NCI-H1436 treated with DMSO at 0.1 percent for 48 hours (cell line): ENCODE measurements at regions not wholly inside any gene's neighbourhood (a gene's known extent, or its start where the extent isn't known, plus 50 kb on each side); places are given as distances from the start of the nearest gene placed in this dataset.
"Not testable (repeated sequence)": the region's sequence is repeated elsewhere in the genome, so short reads cannot be mapped to it uniquely, and the experiment has no call there.

Experiments used
- DNase-seq: peaks from one replicate; lab custom pipeline; 2025; lab: John Stamatoyannopoulos, UW

DNA sequence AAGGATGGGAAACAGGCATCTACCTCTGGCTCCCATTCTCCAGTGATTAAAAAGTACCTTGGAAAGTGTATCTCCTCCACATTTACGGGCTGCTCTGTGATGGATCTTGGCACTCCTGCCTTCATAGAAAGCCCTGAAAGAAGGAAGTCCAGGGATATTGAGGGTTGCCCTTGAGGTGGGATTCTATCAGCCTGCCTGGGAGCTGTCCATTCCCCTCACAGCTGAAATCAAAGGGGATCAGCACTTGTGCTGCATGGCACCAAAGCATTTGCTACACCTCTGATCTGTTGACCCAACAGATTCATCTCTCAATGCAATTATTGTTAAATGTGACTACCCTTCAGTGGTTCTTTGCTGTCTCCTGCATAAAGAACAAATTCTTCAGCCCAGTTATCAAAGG lies 442.0 kb upstream of the RUNX1 start:
- DNase-seq: no peak

DNA sequence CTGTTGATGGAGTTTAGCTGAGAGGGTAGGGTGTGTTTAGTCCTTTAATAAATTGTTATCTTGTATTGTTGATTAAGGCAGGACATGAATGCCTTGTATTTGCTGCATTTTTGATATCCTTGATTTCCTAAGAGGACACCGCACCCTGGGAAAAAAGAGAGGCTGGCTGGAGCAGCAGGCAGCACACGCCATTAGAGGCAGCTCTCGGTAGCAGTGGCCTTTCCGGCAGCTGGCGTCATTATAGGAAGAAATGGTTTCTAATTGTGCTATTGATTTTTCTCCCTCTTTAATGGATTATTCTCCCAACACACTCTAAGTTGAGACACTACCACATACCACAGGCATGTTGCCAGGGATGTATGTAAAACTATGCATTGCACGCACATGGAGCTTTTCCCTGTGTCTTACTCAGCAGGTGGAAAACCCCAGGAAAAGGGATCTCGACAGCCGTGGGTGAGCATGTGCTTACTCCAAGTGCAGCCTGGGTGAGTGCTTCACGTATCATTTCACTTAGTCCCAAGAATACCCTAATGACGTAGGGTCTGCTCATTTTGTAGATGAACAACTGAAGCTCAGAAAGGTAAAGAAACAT lies 440.4 kb upstream of the RUNX1 start:
- DNase-seq: no peak

DNA sequence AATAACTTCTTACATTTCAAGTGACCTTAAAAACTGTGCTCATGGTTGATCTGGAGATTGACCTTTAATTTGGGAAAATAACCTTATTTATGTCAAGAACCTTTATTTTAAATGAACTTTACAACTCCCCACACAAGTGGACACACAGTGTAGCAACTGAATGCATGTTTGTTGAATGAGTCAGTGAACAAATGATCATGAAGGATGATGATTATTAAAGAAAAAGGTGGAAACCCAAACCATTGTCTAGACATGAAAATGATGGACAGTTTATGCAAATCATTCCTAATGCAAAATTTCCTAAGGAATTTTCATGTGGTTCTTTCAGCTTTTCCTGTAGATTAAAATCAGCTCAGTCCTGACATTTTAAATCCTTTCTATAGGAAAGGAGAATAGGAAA lies 439.8 kb upstream of the RUNX1 start:
- DNase-seq: no peak

DNA sequence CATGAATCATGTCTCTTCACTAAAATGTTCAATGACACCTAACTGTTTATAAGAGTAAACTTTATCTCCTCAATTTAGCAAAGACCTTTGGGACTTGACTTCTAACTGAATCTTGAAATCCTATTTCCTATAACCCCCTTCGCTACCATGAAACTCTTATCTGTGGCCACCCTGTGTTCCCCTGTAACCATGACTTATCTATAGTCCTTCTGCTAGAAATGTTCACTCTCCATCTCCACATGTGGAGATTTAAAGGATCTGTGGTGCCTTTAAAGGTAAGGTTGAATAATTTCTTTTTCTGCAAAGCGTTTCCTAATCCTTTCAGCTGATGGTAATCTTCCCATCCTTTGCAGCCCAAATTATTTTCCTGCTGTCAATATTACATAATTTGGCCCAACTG lies 436.3 kb upstream of the RUNX1 start:
- DNase-seq: no peak

DNA sequence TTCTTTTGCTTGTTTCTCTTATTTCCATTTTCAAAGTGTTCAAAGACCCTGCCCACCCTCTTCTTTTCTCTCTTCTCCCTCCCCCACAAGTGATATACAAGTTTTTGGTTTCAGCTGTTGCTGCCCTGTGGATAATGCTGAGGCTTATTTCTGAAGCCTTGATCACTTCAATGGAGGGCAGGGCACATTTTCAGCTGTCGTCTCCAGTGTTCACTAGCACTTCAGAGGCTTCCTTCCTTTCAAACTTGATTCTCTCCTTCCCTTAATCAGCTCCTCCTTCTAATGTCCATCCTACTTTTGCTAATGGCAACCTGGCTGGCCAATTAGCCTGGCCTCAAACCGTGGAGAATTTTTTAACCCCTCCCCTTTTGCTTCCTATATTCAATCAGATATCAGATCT lies 435.7 kb upstream of the RUNX1 start:
- DNase-seq: no peak

DNA sequence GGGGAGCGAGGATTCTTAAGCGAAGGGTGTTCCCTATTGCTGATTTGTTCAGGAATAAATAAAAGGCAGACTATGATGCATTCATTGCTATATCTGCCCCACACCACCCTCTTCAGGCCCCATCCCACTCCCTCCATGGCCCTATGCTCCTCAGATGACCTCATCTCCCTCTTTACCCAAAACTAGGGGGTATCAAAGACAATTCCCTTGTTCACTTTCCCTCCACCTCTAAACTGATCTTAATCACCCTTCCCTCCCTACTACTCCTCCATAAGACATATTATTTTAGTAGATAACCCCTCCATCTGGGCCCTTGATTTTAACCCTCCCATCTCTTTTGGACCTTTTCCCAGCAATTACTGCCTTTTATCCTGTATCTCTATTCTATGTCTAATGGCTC lies 434.9 kb upstream of the RUNX1 start:
- no peak for DNase-seq

DNA sequence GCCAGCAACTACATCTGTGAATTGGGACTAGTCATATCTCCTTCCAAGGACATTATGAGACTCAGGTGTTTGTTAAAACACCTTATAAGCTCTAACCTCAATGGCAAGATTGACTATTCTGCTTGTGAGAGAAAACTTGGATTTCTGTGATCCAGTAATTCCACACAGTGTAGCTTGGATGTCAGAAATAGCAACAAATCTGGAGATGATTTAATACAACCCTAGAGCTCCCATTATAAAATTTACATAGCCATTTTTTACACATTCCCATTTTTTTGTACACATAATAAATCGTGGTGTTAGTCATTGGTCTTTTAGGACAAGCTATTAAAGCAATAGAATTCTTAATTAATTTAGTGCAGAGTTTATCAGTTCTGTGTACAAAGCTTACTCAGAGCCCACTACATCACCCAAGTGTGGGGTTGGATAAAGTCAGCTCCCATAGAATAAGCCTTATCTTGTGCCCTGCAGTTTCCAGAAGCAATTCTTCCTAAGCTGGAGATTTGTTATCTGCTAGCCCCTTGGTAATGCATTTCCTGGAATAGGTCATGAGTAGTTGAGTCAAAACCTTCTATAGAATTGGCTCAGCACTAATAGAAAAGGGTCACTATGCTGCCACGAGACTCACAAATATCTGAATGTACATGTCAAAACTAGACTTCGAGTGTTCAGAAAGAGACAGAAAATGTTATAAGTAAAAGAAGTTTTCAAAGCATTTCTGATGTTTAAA lies 434.0 kb upstream of the RUNX1 start:
- DNase-seq: no peak

DNA sequence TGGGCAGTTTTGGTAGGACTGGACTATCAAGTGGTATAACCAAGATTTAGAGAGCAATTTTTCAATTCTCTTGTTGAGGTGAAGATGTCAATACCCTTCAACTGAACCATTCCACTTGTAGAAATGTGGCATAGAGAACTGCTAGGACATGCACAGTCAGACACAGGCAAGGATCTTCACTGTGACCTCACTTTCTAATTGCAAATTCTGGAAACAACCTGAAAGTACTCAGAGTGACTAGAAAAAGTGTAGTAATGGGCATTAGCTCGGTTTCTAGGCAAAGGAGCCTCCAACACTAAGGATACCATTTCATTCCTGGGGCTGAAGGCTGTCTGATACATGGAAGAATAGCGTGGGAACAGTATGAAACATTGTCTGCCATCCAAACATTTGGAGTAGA lies 433.0 kb upstream of the RUNX1 start:
- DNase-seq: no peak

DNA sequence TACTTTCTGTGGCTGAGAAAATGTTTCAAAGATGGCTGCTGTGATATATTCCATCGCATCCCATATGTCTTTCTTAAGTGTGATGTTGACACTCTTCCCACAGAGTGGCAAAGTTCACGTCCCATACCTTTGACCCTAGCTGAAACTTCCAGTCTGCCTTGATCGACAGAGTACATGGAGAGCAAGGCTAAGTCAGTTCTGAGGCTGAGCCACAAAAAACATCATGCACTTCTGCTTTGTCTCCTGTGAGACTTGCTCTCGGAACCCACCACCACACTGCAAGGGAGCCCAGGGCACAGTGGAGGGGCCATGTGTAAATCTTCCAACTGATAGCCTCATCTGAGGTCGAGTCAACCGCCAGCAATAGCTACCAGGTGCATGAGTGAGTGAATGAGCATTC lies 431.9 kb upstream of the RUNX1 start:
- no peak for DNase-seq

DNA sequence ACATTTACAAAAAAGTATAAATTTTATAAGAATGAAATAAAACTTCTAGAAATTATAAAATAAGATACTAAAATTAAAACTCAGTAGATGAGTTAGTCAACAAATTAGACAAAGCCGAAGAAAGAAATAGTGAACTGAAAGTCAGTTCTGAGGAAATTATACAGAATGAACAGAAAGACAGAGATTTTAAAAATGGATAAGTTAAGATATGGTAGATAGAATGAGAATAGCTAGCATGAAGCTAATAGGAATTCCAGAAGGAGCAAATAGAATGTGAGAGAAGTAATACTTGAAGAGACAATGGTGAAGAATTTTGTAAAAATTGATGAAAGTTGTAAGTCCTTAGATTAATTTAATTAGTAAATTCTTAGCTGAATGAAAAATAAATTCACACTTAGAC lies 430.4 kb upstream of the RUNX1 start:
- DNase-seq: no peak

DNA sequence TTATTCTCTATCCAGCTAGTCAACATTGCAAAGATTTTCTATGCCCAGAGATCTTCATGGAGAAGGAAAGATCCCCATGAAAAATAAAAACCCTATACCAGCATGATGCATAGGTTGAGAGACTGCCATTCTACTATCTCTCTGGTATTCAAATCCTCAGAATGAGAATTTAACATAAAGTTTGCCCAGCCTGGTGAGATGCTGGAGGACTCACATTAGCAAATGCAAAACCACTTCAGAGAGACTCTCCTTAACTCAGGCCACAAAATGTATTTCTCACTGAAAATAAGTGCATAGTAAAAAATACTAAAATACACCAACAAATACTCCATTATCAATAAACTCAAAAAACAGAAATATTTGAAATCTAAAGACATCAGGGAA lies 430.0 kb upstream of the RUNX1 start:
- no peak for DNase-seq

DNA sequence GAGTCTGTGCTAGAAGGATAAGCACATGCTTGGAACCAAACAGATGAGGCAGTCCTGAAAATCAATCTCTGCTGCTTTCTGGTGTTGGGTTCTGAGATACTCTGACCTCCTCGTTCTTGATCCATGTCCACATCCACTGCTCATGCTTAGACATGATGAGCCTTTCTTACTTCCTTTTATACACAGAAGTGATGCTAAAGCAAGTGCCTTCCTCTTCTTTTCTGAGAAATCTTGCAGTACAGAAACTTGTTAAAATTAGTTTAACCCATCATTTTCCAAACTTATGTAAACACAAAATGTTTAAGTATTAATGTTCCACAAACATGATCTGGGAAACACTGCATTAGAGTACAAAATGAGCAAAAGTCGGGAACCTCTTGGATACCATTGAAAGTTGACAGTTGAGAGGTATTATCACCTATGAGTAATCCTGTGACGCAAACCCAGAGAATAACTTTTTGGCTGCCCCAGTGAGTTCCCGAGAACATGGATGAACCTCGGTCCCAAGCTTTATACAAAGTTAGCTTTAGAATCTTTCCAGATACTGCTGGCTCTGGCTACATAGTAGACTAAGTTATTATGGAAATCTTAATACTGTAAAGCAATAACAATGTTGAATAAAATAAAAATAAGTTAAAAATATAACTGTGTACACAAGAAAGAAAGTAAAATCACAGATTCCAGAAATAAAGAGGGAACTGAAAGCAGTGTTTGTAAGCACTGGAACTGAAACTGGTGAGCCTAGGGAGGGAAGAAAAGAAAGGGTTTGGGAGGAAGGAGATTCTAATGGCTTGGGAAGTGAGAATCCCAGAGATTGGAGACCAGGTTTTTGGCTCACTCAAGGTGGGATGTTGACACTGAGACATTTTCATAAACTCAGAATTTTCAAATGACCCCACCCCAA lies 429.3 kb upstream of the RUNX1 start:
- DNase-seq: no peak

DNA sequence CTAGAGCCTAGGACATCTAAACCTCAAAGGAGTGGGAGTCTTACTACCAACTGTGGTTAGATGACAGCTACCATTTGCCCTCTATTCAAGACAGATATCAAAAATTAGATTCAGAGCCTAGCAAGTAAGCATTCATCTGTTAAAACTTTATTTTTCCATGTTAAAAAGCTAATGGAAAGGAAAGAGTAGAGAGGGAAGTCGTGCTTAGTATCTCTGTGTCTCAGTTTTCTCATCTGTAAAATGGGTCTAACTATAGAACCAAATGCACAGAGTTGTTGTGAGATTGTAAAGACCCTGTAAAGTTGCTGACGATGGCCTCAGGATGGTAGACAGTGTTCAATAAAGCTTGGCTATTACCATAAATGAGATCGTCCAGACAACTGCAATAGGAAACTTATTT lies 428.5 kb upstream of the RUNX1 start:
- DNase-seq: no peak

DNA sequence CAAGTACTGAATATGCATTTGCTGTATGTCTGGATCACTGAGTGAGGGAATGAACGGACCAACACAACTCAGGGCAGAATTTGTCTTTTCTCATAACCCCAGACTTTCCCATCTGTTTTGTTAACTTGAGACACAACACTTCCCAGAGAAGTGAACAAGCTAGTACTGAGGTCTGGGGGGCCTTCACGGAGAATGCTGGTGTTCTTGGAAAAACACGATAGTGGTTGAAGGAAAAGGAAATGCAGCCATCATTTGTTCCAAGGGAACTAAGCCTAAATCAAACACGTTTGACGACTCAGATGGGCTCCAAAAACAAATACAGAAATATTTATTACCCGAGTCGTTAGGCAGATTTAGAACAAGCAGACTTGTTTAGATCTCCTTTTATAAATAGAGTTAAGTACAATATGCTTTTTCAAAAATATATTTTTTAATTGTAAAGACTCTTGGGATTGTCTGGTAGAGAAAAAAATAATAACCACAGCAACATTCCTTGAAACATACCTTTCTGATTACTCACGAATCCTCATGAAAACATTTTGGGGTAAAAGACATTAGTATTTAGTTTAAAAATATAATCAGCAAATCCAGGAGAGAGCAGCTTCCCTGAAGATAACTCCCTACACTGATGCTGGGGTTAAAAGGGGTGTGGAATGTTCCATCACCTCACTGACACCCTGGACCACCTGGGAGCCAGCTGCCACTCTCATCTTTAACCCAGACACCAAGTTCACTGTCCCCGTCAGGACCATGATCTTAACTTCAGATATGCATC lies 427.7 kb upstream of the RUNX1 start:
- no peak for DNase-seq

DNA sequence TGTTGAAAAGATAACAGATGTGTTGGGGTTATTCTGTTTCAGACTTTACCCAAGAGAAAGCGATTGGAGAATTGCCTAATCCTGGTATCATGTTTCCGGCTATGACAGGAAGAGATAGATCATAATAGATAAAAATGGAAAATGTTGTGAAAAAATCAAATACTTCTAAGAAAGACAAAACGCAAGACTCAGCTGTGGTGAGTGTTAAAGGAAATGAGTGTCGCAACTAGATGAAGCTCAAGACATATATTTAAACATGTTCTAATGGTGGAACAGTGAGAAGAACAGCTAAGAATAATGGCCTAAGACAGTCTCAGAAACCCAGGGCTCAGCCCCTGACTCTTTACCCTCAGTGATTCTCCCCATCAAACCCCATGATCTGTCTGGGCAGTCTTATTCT lies 426.7 kb upstream of the RUNX1 start:
- no peak for DNase-seq

DNA sequence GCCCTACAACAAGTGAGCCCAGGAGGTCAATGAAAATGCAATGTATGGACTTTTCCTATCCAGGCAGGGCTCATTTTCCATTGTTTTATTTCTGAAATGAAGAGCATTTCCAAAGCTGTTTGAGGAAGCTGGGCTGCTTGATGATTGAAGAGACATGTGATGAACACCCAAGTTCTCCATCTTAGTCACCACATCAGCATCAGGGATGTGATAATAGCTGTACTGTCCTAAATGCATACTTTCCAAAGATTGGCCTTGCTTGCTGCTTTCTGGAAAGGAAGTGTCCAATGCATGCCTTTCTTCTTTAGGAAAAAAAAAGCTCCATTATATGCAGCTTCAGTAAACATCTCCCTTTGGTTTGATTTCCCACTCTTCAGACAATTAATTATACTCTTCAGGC lies 425.9 kb upstream of the RUNX1 start:
- DNase-seq: no peak

DNA sequence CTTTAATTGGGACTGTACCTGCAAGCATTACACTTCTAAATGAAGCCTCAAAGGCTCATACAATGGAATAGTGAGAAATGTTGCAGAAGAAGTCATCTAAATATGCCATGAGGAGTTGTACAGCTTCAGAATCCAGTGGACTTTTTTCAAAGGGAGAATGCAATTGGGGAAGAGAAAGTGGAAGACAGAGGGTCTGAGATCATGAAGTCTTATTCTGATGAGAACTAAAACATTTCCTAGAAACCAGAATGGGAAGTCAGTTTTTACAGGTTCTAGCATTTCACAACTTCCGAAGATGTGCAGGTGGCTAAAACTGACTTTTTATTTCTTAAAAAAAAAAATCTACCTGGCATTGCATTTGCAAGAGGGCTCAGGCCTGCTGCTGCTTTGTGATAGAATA lies 424.4 kb upstream of the RUNX1 start:
- no peak for DNase-seq

DNA sequence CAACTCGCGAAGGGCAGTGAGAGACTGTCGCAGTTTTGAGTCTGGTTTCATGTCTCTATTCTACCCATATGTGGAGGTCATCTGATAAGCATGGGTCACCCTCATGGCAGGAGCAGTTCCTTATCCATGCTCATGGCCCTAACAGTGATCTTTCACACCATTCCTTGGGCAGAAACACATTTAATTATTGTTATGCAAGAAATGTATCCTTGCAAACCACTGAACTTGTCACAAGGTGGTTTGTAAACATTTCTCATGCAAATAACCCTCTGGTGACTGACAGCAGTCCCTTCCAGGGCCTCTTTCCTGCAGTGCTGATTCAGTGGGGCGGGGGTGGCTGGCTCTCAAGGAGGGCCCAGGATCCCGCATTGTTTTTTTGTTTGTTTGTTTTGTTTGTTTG lies 421.4 kb upstream of the RUNX1 start:
- no peak for DNase-seq

DNA sequence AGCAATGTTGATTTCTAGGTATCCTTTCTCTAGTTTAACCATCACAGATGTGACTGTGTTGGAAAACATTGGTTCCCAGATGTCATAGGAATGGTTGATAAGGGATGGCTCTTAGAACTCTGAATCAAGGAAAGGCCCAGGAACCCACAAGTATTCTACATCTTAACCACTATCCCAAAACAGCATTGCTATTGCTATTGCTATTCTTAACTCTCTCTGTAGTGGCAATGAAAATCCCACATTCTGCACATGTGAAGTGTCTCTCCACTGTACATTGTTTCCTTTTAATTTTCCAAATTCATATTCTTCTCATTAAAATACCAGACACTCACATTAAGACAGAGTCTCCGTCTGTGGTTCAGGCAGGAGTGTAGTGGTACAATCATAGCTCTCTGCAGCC lies 420.4 kb upstream of the RUNX1 start:
- no peak for DNase-seq

DNA sequence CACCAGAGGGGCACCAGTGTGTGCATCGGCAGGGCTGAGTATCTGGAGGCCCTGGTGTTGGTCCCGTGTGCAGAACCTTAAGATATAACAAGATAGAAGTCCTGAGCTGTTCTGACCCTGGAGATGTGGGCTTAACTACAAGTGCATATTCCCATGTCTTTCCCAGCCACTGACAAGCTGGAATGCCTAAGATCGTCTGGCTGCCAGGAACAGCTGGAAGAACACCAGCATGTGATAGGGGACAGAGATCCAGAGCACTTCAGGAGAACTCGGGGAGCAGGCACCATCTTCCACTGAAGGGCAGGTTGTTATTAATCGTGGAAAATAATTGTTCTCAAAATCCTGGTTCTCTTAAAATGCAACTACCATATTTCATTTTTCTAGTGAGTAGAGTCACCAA lies 419.9 kb upstream of the RUNX1 start:
- no peak for DNase-seq

DNA sequence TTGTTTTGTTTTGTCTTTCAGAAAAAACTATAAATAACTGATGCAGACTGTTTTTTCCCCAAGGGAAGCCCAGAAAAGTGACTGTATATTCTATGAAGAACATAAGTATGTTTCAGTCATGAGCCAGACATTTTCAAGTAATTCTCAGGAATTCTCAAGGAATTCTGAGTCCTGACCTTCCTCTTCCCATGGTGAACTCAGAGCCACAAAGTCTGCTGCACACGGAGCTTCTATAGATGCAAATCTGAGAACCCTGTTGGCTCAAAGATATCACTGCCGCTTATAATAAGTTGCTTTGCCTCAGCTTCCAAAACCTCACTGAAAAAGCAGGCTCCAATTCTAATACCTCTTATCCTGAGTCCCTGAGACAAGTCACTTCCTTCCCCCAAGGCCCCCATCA lies 418.5 kb upstream of the RUNX1 start:
- DNase-seq: no peak

DNA sequence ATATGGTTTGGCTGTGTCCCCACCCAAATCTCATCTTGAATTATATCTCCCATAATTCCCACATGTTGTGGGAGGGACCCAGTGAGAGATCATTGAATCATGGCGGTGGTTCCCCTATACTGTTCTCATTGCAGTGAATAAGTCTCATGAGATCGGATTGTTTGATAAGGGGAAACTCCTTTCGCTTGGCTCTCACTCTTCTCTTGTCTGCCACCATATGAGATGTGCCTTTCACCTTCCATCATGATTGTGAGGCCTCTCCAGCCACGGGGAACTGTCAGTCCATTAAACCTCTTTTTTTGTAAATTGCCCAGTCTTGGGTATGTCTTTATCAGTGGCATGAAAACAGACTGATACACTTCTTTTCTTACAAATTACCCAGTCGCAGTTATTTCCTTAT lies 417.6 kb upstream of the RUNX1 start:
- DNase-seq: not testable (repeated sequence)

DNA sequence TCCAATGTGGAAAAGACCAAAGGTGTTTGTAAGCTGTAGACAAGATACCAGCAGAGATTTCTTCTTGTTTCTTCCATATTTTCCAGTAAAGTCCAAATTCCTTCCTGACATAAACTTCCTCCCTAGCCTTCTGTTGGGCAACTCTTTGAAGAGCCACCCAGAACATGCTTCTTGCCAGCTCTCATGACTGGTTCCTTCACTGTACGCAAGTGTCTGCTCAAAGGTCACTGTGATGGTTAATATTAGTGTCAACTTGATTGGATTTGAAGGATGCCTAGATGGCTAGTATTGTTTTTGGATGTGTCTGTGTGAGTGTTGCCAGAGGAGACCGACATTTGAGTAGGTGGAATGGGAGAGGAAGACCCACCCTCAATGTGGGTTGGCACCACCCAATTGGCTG lies 416.6 kb upstream of the RUNX1 start:
- DNase-seq: no peak
